Right forelimb (tissue), 1 donor: ENCODE measurements at regions not wholly inside any gene's neighbourhood (a gene's known extent, or its start where the extent isn't known, plus 50 kb on each side); places are given as distances from the start of the nearest gene placed in this dataset.
"Not testable (repeated sequence)": the region's sequence is repeated elsewhere in the genome, so short reads cannot be mapped to it uniquely, and the experiment has no call there.

ENCODE experiments used
- DNase-seq: peaks from one replicate; pipeline ENCODE4 v3.0.0-alpha.2; 2018

DNA sequence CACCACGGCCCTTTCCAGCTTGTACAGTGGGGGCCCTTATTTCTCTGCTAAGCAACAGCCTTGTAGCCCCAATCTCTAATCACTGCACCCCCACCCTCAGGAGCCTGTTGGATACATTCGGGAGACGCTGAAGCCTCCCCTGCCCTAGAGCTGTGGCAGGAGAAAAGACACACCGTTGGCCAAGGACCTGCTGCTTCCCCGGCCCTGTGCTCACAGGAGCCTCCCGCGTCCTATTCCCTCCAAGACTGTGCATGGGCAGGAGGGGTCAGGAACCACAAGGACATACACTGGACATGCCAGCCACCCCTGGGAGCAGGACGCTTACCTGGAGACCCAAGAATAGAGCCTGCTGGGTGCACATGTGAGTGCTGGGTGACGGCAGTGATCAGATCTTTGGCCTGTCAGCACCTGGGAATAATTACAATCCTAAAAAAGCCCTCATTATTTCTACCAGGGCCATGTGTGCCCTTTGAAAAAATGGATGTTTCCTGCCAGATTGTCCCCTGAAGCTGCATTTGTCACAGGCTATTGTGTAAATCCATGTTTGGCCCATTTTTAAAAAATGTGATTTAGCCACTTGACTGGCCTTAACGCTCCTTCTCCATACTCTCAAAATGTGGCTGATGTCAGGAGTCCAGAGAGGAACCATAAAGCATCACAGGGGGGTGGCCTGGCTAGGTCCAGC is 590.6 kb downstream of the MATN1 start:
- DNase-seq: no peak

DNA sequence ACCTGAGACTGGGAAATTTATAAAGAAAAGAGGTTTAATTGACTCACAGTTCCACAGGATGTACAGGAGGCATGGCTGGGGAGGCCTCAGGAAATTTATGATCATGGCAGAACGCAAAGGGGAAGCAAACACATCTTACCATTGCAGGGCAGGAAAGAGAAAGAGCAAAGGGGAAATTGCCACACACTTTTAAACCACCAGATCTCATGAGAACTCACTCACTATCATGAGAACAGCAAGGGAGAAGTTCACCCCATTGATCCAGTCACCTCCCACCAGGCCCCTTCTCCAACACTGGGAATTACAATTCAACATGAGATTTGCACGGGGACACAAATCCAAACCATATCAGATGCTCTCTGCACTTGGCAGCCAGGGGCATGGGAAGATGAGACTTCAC is 592.8 kb downstream of the MATN1 start:
- DNase-seq: not testable (repeated sequence)

DNA sequence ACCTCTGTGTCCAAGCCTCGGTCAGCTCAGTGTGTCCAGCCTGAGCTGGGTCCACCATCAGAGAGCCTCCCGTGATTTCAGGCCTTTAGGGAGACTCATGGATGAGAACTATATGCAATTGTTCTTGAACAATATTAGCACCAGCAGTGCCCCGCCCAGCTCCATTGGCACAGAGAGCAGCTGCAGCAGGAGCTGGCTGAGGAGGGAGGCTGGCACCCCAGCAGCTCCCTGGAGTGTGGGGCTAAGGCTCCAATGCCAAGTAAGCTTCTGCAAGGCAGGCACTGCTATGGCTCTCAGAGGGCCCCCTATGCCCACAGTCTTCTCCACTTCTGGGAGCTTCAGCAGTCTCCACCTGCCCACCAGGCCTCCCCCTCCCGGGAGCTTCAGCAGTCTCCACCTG is 593.3 kb downstream of the MATN1 start:
- DNase-seq: no peak

DNA sequence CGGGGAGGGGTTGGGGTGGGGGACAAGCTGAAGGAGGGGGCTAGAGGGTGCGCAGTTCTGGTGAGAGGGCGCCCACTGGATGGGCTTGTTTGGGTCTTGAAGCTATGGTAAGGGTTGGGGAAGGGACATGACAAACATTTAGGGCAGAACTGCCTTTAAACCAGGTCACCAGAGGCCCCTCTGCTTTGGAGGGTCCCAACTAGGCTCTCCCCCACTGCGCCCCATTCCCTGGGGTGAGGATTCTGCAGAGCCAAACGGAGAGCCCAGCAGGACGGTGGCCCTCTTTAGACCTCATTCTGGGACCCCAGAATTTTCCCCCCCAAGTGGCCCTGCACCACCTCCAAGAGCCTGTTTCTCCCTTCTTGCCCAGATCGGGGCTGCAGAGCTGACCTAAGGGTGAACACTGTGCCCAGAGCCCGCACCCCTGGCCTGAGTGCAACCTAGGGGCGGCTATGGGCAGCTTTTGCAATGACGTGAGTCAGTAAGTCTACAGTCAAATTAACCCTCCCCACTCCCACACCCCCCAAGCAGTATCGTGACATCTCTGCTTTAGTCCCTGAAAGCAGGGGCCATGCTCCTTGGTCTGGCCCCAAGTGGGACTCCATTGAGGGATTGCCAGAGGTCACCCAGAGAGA is 593.8 kb downstream of the MATN1 start:
- DNase-seq: no peak

DNA sequence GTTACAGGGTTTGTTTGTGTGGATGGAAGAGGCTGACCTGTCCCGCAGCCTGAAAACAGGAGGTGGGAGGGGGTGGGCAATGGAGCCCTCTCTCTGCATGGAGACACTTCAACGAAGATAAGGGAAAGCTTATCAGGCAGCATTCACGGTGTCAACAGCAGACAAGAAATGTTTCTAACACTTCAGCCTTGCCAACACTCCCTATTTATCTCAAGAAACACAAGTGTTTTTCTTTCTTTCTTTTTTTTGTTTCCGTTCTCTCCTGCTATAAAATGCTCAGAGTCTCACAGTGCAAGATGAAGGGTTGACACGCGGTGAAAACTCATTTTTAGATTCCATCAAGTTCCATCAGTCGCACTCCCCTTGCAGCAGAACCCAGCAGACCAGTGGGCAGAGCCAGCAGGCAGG is 594.4 kb downstream of the MATN1 start:
- no peak for DNase-seq

DNA sequence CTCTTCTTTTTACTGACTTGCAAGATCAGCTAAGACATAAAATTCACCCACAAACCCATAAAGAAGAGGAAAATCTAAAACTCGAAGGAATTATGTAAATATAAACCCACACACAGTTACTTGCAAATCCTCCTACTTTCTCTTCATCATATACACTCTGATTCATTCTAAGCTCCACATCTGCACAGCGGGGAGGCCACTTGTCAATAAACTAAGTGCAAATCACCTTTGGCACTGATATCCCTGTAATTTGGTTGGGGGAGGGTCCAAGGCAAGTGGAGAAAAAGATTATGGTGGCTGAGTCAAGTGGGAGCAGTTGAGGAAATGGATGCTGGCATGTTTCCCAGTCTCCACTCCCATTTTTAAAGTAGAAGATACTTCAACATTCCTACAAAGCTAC is 596.5 kb downstream of the MATN1 start:
- DNase-seq: no peak

DNA sequence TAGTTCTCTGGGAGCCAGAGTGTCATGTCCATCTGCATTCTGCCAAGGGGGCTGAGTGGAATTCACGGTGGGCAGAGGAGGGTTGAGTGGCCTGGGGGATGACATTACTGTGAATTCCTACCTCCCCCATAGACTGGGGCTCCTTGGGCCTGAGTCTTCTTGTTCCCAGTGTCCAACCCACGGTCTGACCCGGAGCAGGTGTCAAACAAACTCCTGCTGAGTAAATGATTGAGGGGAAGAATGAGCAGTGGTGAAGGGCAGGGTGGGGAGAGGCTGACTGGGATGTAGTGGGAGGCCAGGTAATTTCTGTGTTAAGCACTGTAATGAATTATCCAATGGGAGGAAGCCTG is 597.6 kb downstream of the MATN1 start:
- DNase-seq: no peak

DNA sequence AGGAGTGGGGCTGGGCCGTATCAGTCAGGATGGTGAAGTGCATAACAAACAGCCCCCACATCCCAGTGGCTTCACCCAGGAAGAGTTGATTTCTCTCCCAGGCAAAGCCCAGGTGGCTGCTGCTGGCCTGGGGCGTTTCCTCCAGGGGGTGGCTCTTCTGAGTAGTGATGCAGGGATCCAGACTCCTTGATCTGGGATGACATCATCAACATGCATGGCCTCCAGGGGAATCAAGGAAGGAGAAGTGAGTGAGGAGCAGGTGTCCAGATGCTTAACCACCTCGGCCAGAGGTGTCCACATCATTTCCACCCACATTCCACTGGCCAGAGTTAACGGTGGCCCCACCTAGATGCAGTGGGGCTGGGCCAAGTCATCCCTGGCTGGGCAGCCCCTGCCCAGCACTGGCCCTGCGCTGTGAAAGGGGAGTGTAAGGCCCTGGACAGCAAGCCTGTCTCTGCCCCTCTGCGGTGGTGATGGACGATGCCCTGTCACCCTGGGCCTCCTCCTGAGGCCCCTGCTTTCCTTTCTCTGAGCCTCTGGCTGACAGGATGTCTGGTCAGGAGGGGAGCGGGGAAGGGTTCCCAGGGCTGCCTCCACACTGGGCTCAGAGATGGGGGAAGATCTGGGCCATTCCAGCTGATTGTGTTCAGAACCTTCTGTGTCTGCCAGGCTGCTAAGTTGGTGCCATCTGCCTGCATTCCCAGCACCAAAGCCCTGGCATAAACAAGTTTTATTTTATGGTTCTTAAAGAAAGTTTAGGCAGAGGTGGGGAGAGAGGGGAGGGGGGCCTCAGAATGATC is 598.2 kb downstream of the MATN1 start:
- no peak for DNase-seq

DNA sequence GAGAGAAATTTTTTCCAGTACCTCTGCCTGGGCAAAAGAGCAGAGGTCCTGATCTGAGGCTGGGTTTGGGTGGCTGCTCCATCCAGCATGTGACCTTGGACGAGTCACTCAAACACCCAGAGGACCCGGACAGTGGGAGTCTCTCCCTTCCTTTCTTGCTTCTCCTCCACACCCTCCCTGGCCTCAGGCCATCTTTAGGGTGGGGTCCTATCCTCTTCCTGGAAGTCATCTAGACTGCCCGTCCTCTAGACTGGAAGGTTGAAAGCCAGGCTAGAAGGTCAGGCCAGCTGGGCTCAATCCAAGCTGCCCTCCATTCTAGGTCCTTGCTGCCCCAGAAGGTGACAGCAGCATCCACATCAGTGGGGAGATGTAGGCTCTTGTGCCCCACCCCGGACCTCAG is 599.5 kb downstream of the MATN1 start:
- DNase-seq: no peak

DNA sequence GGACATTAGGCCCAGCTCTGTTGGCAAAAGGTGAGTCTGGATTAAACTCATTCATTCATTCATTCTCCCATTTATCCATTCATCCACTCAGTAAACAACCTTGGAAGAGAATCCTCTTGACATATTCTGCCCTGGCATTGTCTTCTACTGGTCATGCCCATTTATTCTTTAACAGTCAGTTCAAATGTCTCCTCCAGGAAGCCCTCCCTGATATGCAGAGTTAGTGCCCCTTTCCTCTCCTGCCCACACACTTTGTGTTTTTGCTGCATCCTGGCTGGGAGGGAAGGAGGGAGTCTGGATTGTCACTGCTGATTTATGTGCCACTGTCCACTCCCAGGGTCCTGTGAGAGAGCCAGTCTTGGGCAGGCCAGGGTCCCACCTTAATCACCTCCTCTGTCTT is 600.3 kb downstream of the MATN1 start:
- no peak for DNase-seq

DNA sequence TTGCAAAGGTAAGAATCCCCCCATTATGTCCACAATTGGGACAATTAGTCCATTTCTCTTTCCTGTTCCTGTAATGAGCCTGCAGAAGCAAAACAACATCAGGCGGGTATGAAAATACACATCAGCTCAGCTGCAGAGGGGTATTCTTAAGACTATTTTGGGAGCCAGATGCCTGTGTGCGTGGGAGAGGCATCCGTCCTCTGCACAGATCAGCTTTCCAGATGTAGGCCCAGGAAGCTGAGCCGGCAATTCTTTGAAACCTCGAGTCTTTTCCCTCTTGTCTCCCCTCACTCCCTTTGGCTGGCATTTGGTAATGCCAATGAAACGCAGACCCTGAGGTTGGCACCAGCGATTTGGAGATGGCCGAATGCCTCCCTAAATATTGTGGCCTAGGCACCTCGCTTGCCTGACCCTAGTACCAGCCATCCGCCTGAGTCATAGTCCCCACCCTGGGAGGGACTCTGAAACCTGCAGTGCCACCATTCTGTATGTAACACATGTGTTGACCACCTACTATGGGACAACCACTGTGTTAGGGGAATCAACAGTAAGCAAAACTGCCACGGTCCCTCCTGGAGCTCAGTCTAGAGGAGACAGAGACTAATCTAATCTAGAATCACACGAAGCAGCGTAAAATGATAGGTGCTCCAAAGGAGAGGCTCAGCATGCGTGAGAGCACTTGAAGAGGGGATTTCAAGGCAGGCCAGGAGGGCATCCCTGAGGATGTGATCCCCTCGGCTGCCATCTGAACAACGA is 603.0 kb downstream of the MATN1 start:
- no peak for DNase-seq

DNA sequence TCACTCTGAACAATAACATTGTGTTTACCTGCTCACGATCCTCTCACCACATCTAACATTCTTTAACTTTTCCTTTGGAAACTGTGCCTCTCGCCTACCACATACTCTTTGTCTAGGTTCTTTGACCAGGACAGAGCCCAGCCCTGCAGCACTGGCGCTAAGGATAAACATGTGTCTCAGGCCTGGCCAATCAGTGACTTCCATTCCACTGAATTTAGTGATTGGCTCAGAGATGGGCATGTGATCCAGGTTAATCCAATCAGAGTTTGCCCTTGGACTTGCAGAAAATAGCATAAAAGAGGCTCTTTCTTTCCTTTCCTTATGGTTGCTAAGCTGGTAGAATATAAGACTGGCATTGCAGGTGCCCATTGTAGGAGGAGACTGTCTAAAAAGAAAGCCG is 605.7 kb downstream of the MATN1 start:
- DNase-seq: no peak

DNA sequence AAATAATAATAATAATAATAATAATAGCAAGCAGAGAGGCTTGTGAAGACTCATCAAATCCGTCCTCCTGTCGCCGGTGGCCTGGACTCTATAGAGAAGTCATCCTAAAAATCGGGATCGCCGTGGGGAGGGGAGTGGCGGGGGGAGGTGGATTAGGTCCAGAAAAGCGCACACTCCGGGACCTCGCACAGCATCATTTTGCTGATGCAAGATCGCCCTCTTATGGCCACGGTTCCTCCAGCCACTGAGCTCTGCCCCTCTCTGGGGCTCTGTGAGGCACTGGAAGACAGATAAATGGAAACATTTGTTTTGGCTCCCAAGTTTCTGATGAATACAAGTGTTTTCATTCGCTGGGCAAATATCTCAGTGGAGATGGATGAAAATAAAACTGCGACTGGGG is 612.0 kb downstream of the MATN1 start:
- DNase-seq: peak; percentile 55

DNA sequence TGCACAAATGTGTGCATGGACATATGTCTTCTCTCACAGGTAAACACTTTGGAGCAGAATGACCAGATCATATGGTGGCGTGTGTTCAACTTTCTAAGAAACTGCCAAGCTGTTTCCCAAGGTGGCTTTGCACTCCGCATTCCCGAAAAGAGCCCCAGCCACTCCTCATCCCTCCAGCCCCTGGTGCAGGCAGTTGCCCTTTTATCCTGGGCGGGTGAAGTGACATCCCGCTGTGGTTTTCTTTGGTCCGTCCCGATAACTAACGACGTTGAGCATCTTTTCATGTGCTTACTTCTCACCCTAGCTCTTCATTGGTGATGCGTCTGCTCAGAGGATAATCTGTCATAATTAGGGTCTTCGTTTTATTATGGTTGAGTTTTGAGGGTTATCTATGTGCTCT is 612.5 kb downstream of the MATN1 start:
- DNase-seq: no peak

DNA sequence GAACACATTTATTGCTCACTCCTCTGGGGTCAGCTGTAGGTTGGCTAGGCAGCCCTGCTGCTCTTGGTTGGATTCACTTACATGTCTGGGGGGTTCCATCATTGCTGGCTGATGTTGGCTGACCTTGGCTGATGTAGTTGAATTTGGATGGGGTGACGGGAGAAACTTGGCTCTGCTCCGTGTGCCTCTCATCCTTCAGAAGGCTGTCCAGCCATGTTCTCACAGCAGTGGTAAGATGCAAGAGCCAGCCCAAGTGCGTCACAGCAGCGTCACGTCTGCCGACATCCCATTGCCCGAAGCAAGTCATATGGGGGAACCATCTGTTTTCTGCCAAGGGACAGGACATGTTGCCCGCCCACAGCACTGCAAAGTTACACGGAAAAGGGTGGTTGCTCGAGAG is 613.5 kb downstream of the MATN1 start:
- no peak for DNase-seq

DNA sequence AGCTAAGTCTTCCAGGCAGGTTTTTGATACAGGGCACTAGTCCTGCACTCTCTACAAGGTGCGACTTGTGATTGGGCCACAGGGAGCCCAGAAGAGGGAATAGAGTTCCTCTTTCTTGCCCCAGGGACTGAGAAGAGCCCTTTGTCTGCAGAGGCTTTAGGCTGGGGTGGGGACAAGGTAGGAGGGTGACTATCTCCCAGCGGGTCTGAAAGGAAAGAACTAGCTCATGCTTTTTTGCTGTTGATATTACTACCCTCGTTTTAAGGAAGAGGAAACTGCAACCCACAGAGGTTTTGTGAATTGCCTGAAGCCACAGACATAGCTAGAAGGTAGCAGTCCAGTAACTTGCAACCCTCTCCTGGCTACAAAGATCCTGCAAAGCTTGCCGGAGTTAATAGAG is 615.2 kb downstream of the MATN1 start:
- no peak for DNase-seq

DNA sequence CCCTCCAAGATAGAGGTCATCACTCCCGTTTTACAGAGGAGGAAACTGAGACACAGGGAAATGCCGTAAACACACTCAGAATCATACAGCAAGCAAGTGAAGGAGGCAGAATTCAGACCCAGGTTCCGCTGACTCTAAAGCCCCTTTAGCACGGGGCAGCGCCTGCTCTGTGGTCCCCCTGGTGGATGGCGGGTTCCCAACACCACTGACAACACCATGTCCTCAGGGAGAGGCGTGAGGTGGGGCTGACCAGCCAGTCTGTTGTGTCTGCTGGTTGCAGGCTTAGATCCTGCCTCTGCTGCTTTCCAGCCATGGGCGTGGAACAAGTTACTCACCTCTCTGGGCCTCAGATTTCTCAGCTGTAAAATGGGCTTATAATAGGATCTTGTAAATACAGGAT is 617.3 kb downstream of the MATN1 start:
- DNase-seq: no peak

DNA sequence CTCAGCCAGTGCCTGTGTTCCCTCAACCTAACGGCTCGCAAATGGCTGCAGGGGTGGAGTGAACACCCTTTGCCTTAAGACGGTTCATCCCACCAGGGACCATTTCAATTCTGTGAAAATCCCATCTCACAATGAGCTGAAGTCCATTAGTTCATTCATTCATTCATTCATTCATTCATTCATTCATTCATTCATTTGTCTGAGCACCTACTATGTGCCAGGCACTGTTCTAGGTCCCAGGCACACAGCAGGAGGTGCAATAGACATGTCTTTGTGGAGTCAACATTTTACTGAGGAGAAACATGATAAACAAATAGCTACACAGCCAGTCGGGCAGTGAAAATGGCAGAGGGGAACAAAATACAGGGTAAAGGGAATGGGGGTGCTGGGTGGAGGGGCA is 618.8 kb downstream of the MATN1 start:
- no peak for DNase-seq

DNA sequence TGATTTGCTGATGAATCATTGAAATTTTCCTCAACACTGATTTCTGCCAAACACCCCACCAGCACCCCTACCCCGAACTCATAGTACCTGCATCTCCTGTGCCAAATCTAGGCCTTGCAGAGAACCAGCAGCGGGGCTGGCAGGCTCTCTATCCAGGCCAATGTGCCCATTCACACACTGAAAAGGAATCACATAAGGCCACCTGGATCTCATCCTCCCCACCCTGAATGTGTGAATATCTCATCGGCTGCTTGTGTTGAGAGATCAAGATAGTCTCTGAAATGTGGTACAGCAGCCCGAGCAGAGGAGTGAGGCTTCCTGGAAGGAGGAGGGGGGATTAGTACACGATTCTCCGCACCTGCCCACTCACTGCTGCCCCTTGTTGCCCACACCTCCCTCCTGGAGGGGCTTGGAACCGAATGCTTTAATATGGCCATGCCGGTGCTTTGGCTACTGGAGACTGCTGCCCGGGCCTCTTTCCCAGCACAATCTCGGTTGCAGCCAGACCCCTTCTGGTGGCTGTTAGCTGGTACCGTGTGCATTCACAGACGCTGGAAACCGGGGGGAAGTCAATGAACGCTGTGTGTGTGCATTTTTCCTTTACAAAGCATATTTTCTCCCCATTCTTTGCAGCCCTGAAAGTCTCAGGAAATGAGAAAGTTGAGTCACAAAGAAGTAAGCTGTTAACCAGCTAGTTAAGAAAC is 619.5 kb downstream of the MATN1 start:
- no peak for DNase-seq

DNA sequence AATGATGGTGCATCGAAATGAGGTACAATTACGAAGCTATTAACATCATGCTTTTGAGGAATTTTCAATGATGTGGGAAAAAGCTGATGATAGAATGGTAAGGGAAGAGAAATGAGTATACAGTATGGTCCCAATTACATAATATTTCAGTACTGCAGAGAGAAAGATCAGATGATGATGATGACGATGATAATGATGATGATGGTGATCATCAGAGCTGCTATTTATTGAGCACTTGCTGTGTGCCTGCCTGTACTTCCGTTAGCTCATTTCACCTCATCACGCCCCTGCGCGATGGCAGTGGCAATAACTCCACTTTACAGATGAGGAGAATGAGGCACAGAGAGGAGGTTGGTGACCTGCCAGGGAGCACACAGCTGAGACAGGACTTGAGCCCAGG is 620.8 kb downstream of the MATN1 start:
- DNase-seq: no peak

DNA sequence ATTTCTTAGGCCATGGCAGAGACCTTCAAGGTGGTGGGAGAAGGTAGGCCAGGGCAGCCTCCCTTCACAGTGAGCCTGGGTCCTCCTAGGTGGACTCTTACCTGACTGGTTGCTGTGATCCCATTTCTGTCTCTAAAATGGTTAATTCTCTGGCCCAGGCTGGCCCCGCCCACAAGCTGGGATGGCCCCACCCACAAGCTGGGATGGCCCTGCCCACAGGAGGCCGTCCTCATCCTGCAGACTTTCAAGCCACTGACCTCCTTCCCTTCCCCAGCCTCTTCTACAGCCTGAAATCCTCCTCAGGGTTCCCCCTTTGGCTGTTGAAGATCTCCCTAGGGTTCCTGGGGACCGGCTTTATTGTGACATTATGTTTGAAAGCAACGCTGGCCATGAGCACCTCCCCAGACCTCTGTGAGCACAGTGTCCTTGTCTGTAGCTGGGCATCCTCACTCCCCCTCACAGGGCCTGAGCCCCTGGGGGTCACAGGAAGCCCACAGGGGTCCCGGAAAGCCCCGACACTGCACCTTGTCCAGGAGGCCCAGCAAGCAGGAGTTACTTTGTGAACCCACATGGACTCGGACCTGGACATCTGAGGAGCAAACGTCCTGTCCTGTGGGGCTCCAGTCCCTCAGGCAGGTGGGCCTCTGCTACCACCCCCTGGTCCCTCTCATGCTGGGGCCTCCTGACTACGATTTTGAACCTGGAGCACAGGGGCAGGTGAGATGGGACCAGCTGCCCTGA is 621.7 kb downstream of the MATN1 start:
- DNase-seq: no peak

DNA sequence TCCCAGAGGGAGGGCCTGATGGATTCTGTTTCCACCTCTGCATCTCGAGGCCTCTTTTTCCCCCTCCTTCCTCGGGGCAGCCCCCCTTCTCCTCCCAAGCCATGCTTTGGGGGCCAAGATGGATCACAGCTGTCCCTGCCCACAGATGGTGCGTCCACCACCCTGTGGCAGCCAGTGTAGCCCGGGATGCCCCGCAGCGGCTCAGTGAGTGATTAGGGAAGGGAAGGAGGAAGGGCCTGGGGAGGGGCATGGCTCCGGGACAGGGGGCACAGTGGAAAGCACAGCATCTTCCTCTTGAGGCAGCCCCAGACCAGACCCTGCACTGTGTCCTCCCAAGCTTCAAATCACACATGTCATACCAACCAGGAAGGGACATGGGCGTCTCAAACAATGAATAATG is 622.4 kb downstream of the MATN1 start:
- no peak for DNase-seq
